ENCODE measurements at regions not wholly inside any gene's neighbourhood (a gene's known extent, or its start where the extent isn't known, plus 50 kb on each side); places are given as distances from the start of the nearest gene placed in this dataset.

DNA sequence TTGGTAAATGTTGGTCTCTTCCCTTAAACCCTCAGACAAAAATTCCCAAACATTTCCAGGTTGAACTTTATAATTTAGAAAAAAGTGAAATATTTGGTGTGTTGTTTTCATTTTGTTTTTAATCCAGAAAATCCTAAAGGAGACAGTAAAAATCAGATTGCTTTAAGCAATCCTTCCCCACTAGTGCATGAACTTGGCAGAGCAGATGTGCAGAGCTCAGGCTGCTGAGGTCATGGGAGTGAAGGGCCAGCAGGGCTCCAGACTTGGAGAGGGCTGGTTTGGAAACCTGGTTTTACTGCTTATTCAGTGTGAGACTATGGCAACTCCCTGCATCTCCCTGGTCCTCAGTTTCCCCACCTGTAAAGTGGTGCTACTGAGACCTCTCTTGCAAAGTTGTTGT lies 66.7 kb upstream of the TEX51 start:
- TF ChIP-seq EZH2 (IDR thresholded peaks at IDR 0.05; ENCODE audit: low read depth, unreplicated experiment) (no peak), CTCF (conservative IDR thresholded peaks at IDR 0.05; ENCODE audit: low read depth in 2 of 2) (no peak), ETS1 (IDR thresholded peaks at IDR 0.05) (no peak), EZH2phosphoT487 (IDR thresholded peaks at IDR 0.05; ENCODE audit: unreplicated experiment) (no peak)
- TF ChIP-seq, protein P1, sequence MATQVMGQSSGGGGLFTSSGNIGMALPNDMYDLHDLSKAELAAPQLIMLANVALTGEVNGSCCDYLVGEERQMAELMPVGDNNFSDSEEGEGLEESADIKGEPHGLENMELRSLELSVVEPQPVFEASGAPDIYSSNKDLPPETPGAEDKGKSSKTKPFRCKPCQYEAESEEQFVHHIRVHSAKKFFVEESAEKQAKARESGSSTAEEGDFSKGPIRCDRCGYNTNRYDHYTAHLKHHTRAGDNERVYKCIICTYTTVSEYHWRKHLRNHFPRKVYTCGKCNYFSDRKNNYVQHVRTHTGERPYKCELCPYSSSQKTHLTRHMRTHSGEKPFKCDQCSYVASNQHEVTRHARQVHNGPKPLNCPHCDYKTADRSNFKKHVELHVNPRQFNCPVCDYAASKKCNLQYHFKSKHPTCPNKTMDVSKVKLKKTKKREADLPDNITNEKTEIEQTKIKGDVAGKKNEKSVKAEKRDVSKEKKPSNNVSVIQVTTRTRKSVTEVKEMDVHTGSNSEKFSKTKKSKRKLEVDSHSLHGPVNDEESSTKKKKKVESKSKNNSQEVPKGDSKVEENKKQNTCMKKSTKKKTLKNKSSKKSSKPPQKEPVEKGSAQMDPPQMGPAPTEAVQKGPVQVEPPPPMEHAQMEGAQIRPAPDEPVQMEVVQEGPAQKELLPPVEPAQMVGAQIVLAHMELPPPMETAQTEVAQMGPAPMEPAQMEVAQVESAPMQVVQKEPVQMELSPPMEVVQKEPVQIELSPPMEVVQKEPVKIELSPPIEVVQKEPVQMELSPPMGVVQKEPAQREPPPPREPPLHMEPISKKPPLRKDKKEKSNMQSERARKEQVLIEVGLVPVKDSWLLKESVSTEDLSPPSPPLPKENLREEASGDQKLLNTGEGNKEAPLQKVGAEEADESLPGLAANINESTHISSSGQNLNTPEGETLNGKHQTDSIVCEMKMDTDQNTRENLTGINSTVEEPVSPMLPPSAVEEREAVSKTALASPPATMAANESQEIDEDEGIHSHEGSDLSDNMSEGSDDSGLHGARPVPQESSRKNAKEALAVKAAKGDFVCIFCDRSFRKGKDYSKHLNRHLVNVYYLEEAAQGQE (IDR thresholded peaks at IDR 0.05; ENCODE audit: unreplicated experiment): no peak
